HEK293T (cell line): ENCODE measurements at regions not wholly inside any gene's neighbourhood (a gene's known extent, or its start where the extent isn't known, plus 50 kb on each side); places are given as distances from the start of the nearest gene placed in this dataset.

ENCODE experiments used
- BHLHE40 ChIP-seq: fragments of 450-650 bp; IDR thresholded peaks from 2 replicates; pipeline ENCODE4 v1.6.1; 2016; ENCODE audit warnings: mild to moderate bottlenecking, moderate library complexity, borderline replicate concordance
- ZNF384 ChIP-seq: fragments of 450-650 bp; IDR thresholded peaks from 2 replicates; pipeline ENCODE4 v1.6.1; 2016

GRCh38 chr2:146853741-146854444, 990.9 kb upstream of the ACVR2A start:
- TF ChIP-seq BHLHE40 = no peak
- TF ChIP-seq ZNF384 = no peak
